ENCODE measurements at regions not wholly inside any gene's neighbourhood (a gene's known extent, or its start where the extent isn't known, plus 50 kb on each side); places are given as distances from the start of the nearest gene placed in this dataset.
"Not testable (repeated sequence)": the region's sequence is repeated elsewhere in the genome, so short reads cannot be mapped to it uniquely, and the experiment has no call there.

DNA sequence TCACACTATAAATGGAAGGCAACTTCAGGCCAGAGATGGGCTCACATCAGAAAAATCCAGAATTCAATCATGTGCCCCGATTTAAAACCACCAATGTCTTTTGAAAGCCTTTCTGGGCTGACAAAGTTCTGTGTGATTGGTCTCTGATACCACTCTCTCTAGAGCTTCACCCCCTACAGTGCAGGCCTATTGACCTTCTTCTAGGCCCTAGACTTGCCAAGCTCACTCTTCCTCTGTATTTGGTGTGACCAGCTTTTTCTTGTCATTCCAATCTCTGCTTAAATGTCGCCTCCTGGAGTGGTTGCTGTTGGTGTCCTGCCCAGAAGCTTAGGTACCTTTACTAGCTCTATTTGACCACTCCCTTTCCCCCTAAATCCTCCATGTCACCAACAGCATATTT lies 78.7 kb downstream of the GCNT4 start:
- DNase-seq (ENCODE audit: low spot score): no peak
- in situ Hi-C loops (cut with MboI; ENCODE audit: low sequenced_read_pairs, unreplicated experiment): no loop called here
- TF ChIP-seq CTCF (IDR thresholded peaks at IDR 0.05; ENCODE audit: borderline replicate concordance, control extremely low read depth, extremely low read depth, insufficient read depth, missing control alignments): no peak

DNA sequence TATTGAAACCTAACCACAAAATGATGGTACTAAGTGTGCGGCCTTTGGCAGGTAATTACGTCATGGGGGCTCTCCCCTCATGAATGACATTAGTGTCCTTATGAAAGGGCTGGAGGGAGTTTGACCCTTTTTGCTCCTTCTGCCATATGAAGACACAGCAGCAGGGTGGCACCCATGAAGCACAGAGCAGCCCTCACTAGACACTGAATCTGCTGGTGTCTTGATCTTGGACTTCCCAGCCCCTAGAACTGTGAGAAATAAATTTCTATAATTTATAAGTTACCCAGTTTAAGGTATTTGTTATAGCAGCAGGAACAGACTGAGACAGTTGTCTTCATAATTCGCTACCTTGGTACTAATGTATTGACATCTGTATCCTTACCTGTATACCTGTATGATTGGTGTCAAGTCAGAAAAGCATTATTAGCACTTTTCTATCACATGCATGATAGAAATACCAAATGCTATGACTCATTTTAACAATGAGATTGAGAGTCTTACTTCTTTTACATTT lies 80.4 kb downstream of the GCNT4 start:
- no peak for TF ChIP-seq CTCF (IDR thresholded peaks at IDR 0.05; ENCODE audit: borderline replicate concordance, control extremely low read depth, extremely low read depth, insufficient read depth, missing control alignments)
- in situ Hi-C loops (cut with MboI; ENCODE audit: low sequenced_read_pairs, unreplicated experiment): no loop called here
- no peak for DNase-seq (ENCODE audit: low spot score)

DNA sequence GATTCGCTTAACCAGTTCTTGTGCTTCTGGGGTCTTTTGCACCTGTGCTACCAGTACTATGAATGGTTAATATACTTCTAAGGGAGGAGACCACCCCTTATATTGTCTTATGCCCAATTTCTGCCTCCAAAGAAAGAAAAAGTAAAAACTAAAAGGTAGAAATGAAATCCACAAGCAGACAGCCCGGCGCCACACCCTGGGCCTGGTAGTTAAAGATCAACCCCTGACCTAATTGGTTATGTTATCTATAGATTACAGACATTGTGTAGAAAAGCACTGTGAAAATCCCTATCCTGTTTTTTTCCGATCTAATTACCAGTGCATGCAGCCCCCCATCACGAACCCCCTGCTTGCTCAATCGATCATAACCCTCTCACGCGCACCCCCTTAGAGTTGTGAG lies 81.5 kb downstream of the GCNT4 start:
- in situ Hi-C loops (cut with MboI; ENCODE audit: low sequenced_read_pairs, unreplicated experiment); DNase-seq (ENCODE audit: low spot score): not testable (repeated sequence)

DNA sequence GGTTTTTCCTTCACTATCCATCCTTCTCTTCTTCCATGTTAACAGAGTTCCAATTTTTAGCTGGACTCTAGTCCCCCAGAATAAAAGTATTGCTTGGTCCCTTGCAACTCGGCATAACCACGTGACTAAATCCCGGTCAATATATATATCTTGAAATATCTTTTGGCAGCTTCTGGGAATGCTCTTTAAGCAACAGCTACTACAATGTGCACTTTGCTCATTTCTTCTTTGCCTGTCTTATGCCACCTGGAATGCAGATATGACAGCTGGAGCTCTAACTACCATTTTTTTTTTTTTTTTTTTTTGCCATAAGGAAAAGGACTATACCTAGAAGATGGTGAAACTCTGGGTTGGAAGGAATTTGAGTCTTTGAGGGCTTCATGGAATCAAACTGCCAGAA lies 82.6 kb downstream of the GCNT4 start:
- no peak for DNase-seq (ENCODE audit: low spot score)
- in situ Hi-C loops (cut with MboI; ENCODE audit: low sequenced_read_pairs, unreplicated experiment): no loop called here
- no peak for TF ChIP-seq CTCF (IDR thresholded peaks at IDR 0.05; ENCODE audit: borderline replicate concordance, control extremely low read depth, extremely low read depth, insufficient read depth, missing control alignments)

- in situ Hi-C loops (cut with MboI; ENCODE audit: low sequenced_read_pairs, unreplicated experiment): no loop called here
- no peak for TF ChIP-seq CTCF (IDR thresholded peaks at IDR 0.05; ENCODE audit: borderline replicate concordance, control extremely low read depth, extremely low read depth, insufficient read depth, missing control alignments)
- DNase-seq (ENCODE audit: low spot score): no peak
These were observed 86.0 kb downstream of the GCNT4 start for GRCh38 chr5:74966141-74967026.

- no peak for DNase-seq (ENCODE audit: low spot score)
- in situ Hi-C loops (cut with MboI; ENCODE audit: low sequenced_read_pairs, unreplicated experiment): no loop called here
- no peak for TF ChIP-seq CTCF (IDR thresholded peaks at IDR 0.05; ENCODE audit: borderline replicate concordance, control extremely low read depth, extremely low read depth, insufficient read depth, missing control alignments)
These were observed 89.0 kb downstream of the GCNT4 start for GRCh38 chr5:74963407-74963806.

GRCh38 chr5:74957906-74958305 lies 91.7 kb upstream of the FAM169A start:
- no peak for DNase-seq (ENCODE audit: low spot score)
- in situ Hi-C loops (cut with MboI; ENCODE audit: low sequenced_read_pairs, unreplicated experiment): no loop called here
- no peak for TF ChIP-seq CTCF (IDR thresholded peaks at IDR 0.05; ENCODE audit: borderline replicate concordance, control extremely low read depth, extremely low read depth, insufficient read depth, missing control alignments)
